ENCODE measurements at regions not wholly inside any gene's neighbourhood (a gene's known extent, or its start where the extent isn't known, plus 50 kb on each side); places are given as distances from the start of the nearest gene placed in this dataset.

- H3K9me3 ChIP-seq = no peaks in the 10 kb centered on the region
- no peaks in the 10 kb centered on the region for H3K27me3 ChIP-seq
- peaks cover 5% of the 10 kb centered on the region for H3K4me1 ChIP-seq
- intact Hi-C loops (cut with DNase I; ENCODE audit: low total_unique reads) = no loop called here
- H3K4me3 ChIP-seq = no peak overlapping the region
- no peak overlapping the region for H3K27ac ChIP-seq
- DNase-seq = no peak
- no peaks in the 10 kb centered on the region for H3K36me3 ChIP-seq (ENCODE audit: low read depth, missing control alignments)
- TF ChIP-seq POLR2A (IDR thresholded peaks at IDR 0.05) (no peak), CTCF (IDR thresholded peaks at IDR 0.05) (no peak)
These were observed 105.8 kb downstream of the UTRN start for GRCh38 chr6:144390886-144391285.

GRCh38 chr6:144392536-144392935 is 107.4 kb downstream of the UTRN start:
- H3K4me3 ChIP-seq = no peak overlapping the region
- H3K4me1 ChIP-seq = no peaks in the 10 kb centered on the region
- DNase-seq = no peak
- H3K27ac ChIP-seq = no peak overlapping the region
- H3K9me3 ChIP-seq = no peaks in the 10 kb centered on the region
- no peaks in the 10 kb centered on the region for H3K27me3 ChIP-seq
- no peaks in the 10 kb centered on the region for H3K36me3 ChIP-seq (ENCODE audit: low read depth, missing control alignments)
- intact Hi-C loops (cut with DNase I; ENCODE audit: low total_unique reads) = no loop called here
- TF ChIP-seq POLR2A (IDR thresholded peaks at IDR 0.05) (no peak), CTCF (IDR thresholded peaks at IDR 0.05) (no peak)
- 89 to 90% methylated on average over 1 of the region's 1 CpG for WGBS, 2 donors

GRCh38 chr6:144394210-144394609 is 109.1 kb downstream of the UTRN start:
- no peak for TF ChIP-seq CTCF (IDR thresholded peaks at IDR 0.05)
- no peak for TF ChIP-seq POLR2A (IDR thresholded peaks at IDR 0.05)
- Histone ChIP-seq H3K4me1 (no peaks in the 10 kb centered on the region), H3K4me3 (no peak overlapping the region), H3K27ac (no peak overlapping the region), H3K36me3 (ENCODE audit: low read depth, missing control alignments) (no peaks in the 10 kb centered on the region), H3K9me3 (no peaks in the 10 kb centered on the region), H3K27me3 (no peaks in the 10 kb centered on the region)
- 91 to 92% methylated on average over 4 of the region's 4 CpGs for WGBS, 2 donors
- no peak for DNase-seq
- intact Hi-C loops (cut with DNase I; ENCODE audit: low total_unique reads) = no loop called here

- Histone ChIP-seq H3K4me3 (no peak overlapping the region), H3K4me1 (no peaks in the 10 kb centered on the region), H3K27ac (no peak overlapping the region), H3K9me3 (no peaks in the 10 kb centered on the region), H3K27me3 (no peaks in the 10 kb centered on the region), H3K36me3 (ENCODE audit: low read depth, missing control alignments) (no peaks in the 10 kb centered on the region)
- TF ChIP-seq CTCF (IDR thresholded peaks at IDR 0.05) = no peak
- TF ChIP-seq POLR2A (IDR thresholded peaks at IDR 0.05) = no peak
- intact Hi-C loops (cut with DNase I; ENCODE audit: low total_unique reads) = no loop called here
- DNase-seq = no peak
These were observed 109.9 kb downstream of the UTRN start for GRCh38 chr6:144395014-144395413.

- no peak for DNase-seq
- intact Hi-C loops (cut with DNase I; ENCODE audit: low total_unique reads) = no loop called here
- Histone ChIP-seq H3K36me3 (ENCODE audit: low read depth, missing control alignments) (no peaks in the 10 kb centered on the region), H3K4me3 (no peak overlapping the region), H3K4me1 (no peaks in the 10 kb centered on the region), H3K27ac (no peak overlapping the region), H3K9me3 (no peaks in the 10 kb centered on the region), H3K27me3 (no peaks in the 10 kb centered on the region)
- 89 to 92% methylated on average over 1 of the region's 1 CpG for WGBS, 2 donors
- no peak for TF ChIP-seq CTCF (IDR thresholded peaks at IDR 0.05)
- TF ChIP-seq POLR2A (IDR thresholded peaks at IDR 0.05) = no peak
These were observed 110.7 kb downstream of the UTRN start for GRCh38 chr6:144395826-144396225.
